Fibroblast of mammary gland (primary cell): ENCODE measurements at regions not wholly inside any gene's neighbourhood (a gene's known extent, or its start where the extent isn't known, plus 50 kb on each side); places are given as distances from the start of the nearest gene placed in this dataset.

Source experiments
- DNase-seq: peaks from one replicate; pipeline ENCODE4 v3.0.0-alpha.2; 2010; ENCODE audit warnings: low read depth
- H3K4me3 ChIP-seq: 2 replicates; pipeline ENCODE4 v1.5.1; 2011; ENCODE audit warnings: low read depth, mild to moderate bottlenecking, low read length, moderate library complexity; ENCODE audit not compliant: control insufficient read depth
- CTCF ChIP-seq: conservative IDR thresholded peaks from 2 replicates; pipeline ENCODE4 v1.5.1; 2011; ENCODE audit warnings: low read depth, low read length, inconsistent platforms; ENCODE audit not compliant: control insufficient read depth, insufficient read depth

GRCh38 chr1:236332092-236332758, 50.5 kb upstream of the ERO1B start:
- no peak overlapping the region for H3K4me3 ChIP-seq
- TF ChIP-seq CTCF: no peak
- DNase-seq: no peak
